ENCODE measurements at regions not wholly inside any gene's neighbourhood (a gene's known extent, or its start where the extent isn't known, plus 50 kb on each side); places are given as distances from the start of the nearest gene placed in this dataset.

DNA sequence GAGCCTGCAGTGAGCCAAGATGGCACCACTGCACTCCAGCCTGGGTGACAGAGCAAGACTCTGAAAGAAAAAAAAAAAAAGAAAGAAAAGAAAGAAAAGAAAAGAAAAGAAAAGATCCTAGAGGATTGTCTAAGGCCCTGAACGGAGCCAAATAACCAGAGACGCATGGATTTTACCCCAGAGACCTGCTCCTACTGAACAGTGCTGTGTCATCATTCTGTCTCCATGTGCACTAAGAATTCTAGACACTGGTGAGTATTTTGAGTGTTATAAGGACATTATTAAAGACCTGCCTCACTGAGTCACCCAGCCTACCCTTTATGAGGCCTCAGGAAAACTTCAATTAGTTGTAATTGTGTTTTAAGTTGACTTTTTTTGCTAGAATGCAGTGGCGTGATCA lies 61.9 kb upstream of the RIOK3 start:
- WGBS (ENCODE audit: extremely low coverage, insufficient coverage, low lambda C conversion rate), result no CpG with 5 or more reads among the region's 3 CpGs
- H3K4me3 ChIP-seq (ENCODE audit: low read length), result no peak overlapping the region
- H3K79me2 ChIP-seq (ENCODE audit: control insufficient read depth, insufficient read depth, low read length), result no peaks in the 10 kb centered on the region
- no peak overlapping the region for H3K56ac ChIP-seq (ENCODE audit: low read length)
- no peak for DNase-seq
- no peak overlapping the region for H2AK5ac ChIP-seq (ENCODE audit: low read length)
- H3K36me3 ChIP-seq (ENCODE audit: control insufficient read depth, insufficient read depth, low read length), result no peaks in the 10 kb centered on the region
- no peak overlapping the region for H3K23ac ChIP-seq (ENCODE audit: low read length)
- no peak overlapping the region for H3K4me2 ChIP-seq (ENCODE audit: low read length)
- no peak overlapping the region for H2BK15ac ChIP-seq (replicated peaks; ENCODE audit: low read depth)
- no peaks in the 10 kb centered on the region for H3K79me1 ChIP-seq (ENCODE audit: low read length)
- H4K5ac ChIP-seq (ENCODE audit: low read length), result no peak overlapping the region
- no peaks in the 10 kb centered on the region for H3K27me3 ChIP-seq (ENCODE audit: insufficient read depth, low read length, poor library complexity)
- no peak overlapping the region for H3K18ac ChIP-seq (ENCODE audit: low read length)
- H2BK120ac ChIP-seq (ENCODE audit: low read depth, low read length), result no peak overlapping the region
- no peak overlapping the region for H3K4ac ChIP-seq (ENCODE audit: low read depth, low read length)
- no peaks in the 10 kb centered on the region for H3K4me1 ChIP-seq (ENCODE audit: control insufficient read depth, low read depth, low read length)
- no peak overlapping the region for H2BK5ac ChIP-seq (ENCODE audit: low read length)
- no peak overlapping the region for H3K9ac ChIP-seq (ENCODE audit: low read length)
- H3K27ac ChIP-seq (ENCODE audit: low read depth, low read length), result no peak overlapping the region
- no peak overlapping the region for H4K8ac ChIP-seq (ENCODE audit: low read depth, low read length)

DNA sequence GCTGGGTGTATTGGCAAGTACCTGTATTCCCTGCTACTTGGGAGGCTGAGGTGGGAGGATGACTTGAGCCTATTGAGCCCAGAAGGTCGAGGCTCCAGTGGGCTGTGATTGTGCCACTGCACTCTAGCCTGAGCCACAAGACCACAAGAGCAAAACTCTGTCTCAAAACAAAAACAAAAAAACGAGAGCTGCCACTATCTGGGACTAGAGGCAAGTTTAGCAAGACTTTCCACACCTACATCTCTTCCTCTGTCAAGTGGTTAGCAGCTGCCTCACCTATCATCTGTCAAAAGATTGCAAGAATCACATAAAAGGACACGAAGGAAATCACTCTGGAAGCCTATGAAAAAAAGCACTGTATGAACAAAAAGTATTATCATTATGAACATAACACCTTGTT lies 55.2 kb upstream of the RIOK3 start:
- no CpG with 5 or more reads among the region's 3 CpGs for WGBS (ENCODE audit: extremely low coverage, insufficient coverage, low lambda C conversion rate)
- Histone ChIP-seq H3K36me3 (ENCODE audit: control insufficient read depth, insufficient read depth, low read length) (no peaks in the 10 kb centered on the region), H4K5ac (ENCODE audit: low read length) (no peak overlapping the region), H3K79me1 (ENCODE audit: low read length) (no peaks in the 10 kb centered on the region), H3K18ac (ENCODE audit: low read length) (no peak overlapping the region), H2BK120ac (ENCODE audit: low read depth, low read length) (no peak overlapping the region), H3K9ac (ENCODE audit: low read length) (no peak overlapping the region), H3K4ac (ENCODE audit: low read depth, low read length) (no peak overlapping the region), H4K8ac (ENCODE audit: low read depth, low read length) (no peak overlapping the region), H3K27me3 (ENCODE audit: insufficient read depth, low read length, poor library complexity) (no peaks in the 10 kb centered on the region), H2BK15ac (replicated peaks; ENCODE audit: low read depth) (no peak overlapping the region), H3K4me1 (ENCODE audit: control insufficient read depth, low read depth, low read length) (peaks cover 1% of the 10 kb centered on the region), H3K4me3 (ENCODE audit: low read length) (no peak overlapping the region), H2BK5ac (ENCODE audit: low read length) (no peak overlapping the region), H3K23ac (ENCODE audit: low read length) (no peak overlapping the region), H3K27ac (ENCODE audit: low read depth, low read length) (no peak overlapping the region), H3K79me2 (ENCODE audit: control insufficient read depth, insufficient read depth, low read length) (no peaks in the 10 kb centered on the region), H3K56ac (ENCODE audit: low read length) (no peak overlapping the region), H3K4me2 (ENCODE audit: low read length) (no peak overlapping the region), H2AK5ac (ENCODE audit: low read length) (no peak overlapping the region)
- DNase-seq, result no peak

DNA sequence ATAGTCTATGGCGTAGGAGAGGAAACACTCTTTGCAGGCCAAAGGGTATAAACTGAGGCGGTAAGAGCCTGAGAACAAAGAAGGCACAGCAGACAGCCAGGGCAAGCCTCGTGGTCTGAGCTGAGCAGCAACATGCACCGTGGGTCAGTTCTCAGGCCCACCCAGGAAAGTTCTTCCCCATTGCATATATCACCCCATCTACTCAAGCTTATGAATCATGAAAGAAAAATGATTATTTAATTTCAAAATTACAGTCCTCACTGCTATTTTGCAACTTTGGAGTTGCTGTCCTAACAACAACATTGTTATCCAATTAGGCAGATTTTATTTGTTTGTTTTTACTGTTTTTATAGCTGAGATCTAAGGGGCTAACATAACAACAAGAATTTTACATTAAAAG lies 54.7 kb upstream of the RIOK3 start:
- no peak for DNase-seq
- no peak overlapping the region for H2AK5ac ChIP-seq (ENCODE audit: low read length)
- no peak overlapping the region for H3K23ac ChIP-seq (ENCODE audit: low read length)
- no peak overlapping the region for H3K27ac ChIP-seq (ENCODE audit: low read depth, low read length)
- no peak overlapping the region for H3K9ac ChIP-seq (ENCODE audit: low read length)
- H3K18ac ChIP-seq (ENCODE audit: low read length), result no peak overlapping the region
- whole genome bisulfite sequencing (ENCODE audit: extremely low coverage, insufficient coverage, low lambda C conversion rate), result no CpG with 5 or more reads among the region's 4 CpGs
- H3K79me2 ChIP-seq (ENCODE audit: control insufficient read depth, insufficient read depth, low read length), result no peaks in the 10 kb centered on the region
- no peak overlapping the region for H3K56ac ChIP-seq (ENCODE audit: low read length)
- no peaks in the 10 kb centered on the region for H3K36me3 ChIP-seq (ENCODE audit: control insufficient read depth, insufficient read depth, low read length)
- peaks cover 1% of the 10 kb centered on the region for H3K4me1 ChIP-seq (ENCODE audit: control insufficient read depth, low read depth, low read length)
- H4K8ac ChIP-seq (ENCODE audit: low read depth, low read length), result no peak overlapping the region
- no peak overlapping the region for H2BK120ac ChIP-seq (ENCODE audit: low read depth, low read length)
- no peak overlapping the region for H2BK15ac ChIP-seq (replicated peaks; ENCODE audit: low read depth)
- H3K4me2 ChIP-seq (ENCODE audit: low read length), result no peak overlapping the region
- H3K27me3 ChIP-seq (ENCODE audit: insufficient read depth, low read length, poor library complexity), result no peaks in the 10 kb centered on the region
- no peak overlapping the region for H4K5ac ChIP-seq (ENCODE audit: low read length)
- no peak overlapping the region for H3K4ac ChIP-seq (ENCODE audit: low read depth, low read length)
- H3K79me1 ChIP-seq (ENCODE audit: low read length), result no peaks in the 10 kb centered on the region
- H2BK5ac ChIP-seq (ENCODE audit: low read length), result no peak overlapping the region
- no peak overlapping the region for H3K4me3 ChIP-seq (ENCODE audit: low read length)

GRCh38 chr18:23399067-23399466 lies 54.0 kb upstream of the RIOK3 start:
- Histone ChIP-seq H4K5ac (ENCODE audit: low read length) (no peak overlapping the region), H3K79me1 (ENCODE audit: low read length) (no peaks in the 10 kb centered on the region), H3K4me2 (ENCODE audit: low read length) (no peak overlapping the region), H3K4ac (ENCODE audit: low read depth, low read length) (no peak overlapping the region), H3K56ac (ENCODE audit: low read length) (no peak overlapping the region), H3K4me1 (ENCODE audit: control insufficient read depth, low read depth, low read length) (peaks cover 1% of the 10 kb centered on the region), H4K8ac (ENCODE audit: low read depth, low read length) (no peak overlapping the region), H2BK5ac (ENCODE audit: low read length) (no peak overlapping the region), H3K23ac (ENCODE audit: low read length) (no peak overlapping the region), H2BK15ac (replicated peaks; ENCODE audit: low read depth) (no peak overlapping the region), H3K79me2 (ENCODE audit: control insufficient read depth, insufficient read depth, low read length) (no peaks in the 10 kb centered on the region), H3K36me3 (ENCODE audit: control insufficient read depth, insufficient read depth, low read length) (no peaks in the 10 kb centered on the region), H3K27me3 (ENCODE audit: insufficient read depth, low read length, poor library complexity) (no peaks in the 10 kb centered on the region), H2BK120ac (ENCODE audit: low read depth, low read length) (no peak overlapping the region), H3K4me3 (ENCODE audit: low read length) (no peak overlapping the region), H3K27ac (ENCODE audit: low read depth, low read length) (no peak overlapping the region), H3K9ac (ENCODE audit: low read length) (no peak overlapping the region), H3K18ac (ENCODE audit: low read length) (no peak overlapping the region), H2AK5ac (ENCODE audit: low read length) (no peak overlapping the region)
- no peak for DNase-seq
- no CpG with 5 or more reads among the region's 5 CpGs for WGBS (ENCODE audit: extremely low coverage, insufficient coverage, low lambda C conversion rate)

GRCh38 chr18:23400918-23401317 lies 52.2 kb upstream of the RIOK3 start:
- H3K27ac ChIP-seq (ENCODE audit: low read depth, low read length), result no peak overlapping the region
- no peak overlapping the region for H3K4me2 ChIP-seq (ENCODE audit: low read length)
- H3K18ac ChIP-seq (ENCODE audit: low read length), result no peak overlapping the region
- H3K36me3 ChIP-seq (ENCODE audit: control insufficient read depth, insufficient read depth, low read length), result no peaks in the 10 kb centered on the region
- H2BK15ac ChIP-seq (replicated peaks; ENCODE audit: low read depth), result no peak overlapping the region
- no peak overlapping the region for H3K4me3 ChIP-seq (ENCODE audit: low read length)
- H3K9ac ChIP-seq (ENCODE audit: low read length), result no peak overlapping the region
- no peak overlapping the region for H4K8ac ChIP-seq (ENCODE audit: low read depth, low read length)
- no peak overlapping the region for H4K5ac ChIP-seq (ENCODE audit: low read length)
- no peaks in the 10 kb centered on the region for H3K79me1 ChIP-seq (ENCODE audit: low read length)
- H2AK5ac ChIP-seq (ENCODE audit: low read length), result no peak overlapping the region
- H3K23ac ChIP-seq (ENCODE audit: low read length), result no peak overlapping the region
- no peaks in the 10 kb centered on the region for H3K27me3 ChIP-seq (ENCODE audit: insufficient read depth, low read length, poor library complexity)
- H3K56ac ChIP-seq (ENCODE audit: low read length), result no peak overlapping the region
- no CpG with 5 or more reads among the region's 3 CpGs for WGBS (ENCODE audit: extremely low coverage, insufficient coverage, low lambda C conversion rate)
- no peak overlapping the region for H2BK5ac ChIP-seq (ENCODE audit: low read length)
- peaks cover 1% of the 10 kb centered on the region for H3K4me1 ChIP-seq (ENCODE audit: control insufficient read depth, low read depth, low read length)
- no peak for DNase-seq
- H3K4ac ChIP-seq (ENCODE audit: low read depth, low read length), result no peak overlapping the region
- H2BK120ac ChIP-seq (ENCODE audit: low read depth, low read length), result no peak overlapping the region
- H3K79me2 ChIP-seq (ENCODE audit: control insufficient read depth, insufficient read depth, low read length), result no peaks in the 10 kb centered on the region

Data from mesendoderm (in vitro differentiated cells).